ENCODE measurements at regions not wholly inside any gene's neighbourhood (a gene's known extent, or its start where the extent isn't known, plus 50 kb on each side); places are given as distances from the start of the nearest gene placed in this dataset.
"Not testable (repeated sequence)": the region's sequence is repeated elsewhere in the genome, so short reads cannot be mapped to it uniquely, and the experiment has no call there.

GRCh38 chr6:167546611-167547327 lies 221.9 kb downstream of the TTLL2 start:
- no peak for DNase-seq (ENCODE audit: low read depth in 2 of 2)

GRCh38 chr6:167547328-167547692 lies 222.4 kb downstream of the TTLL2 start:
- DNase-seq (ENCODE audit: low read depth in 2 of 2): no peak

- DNase-seq (ENCODE audit: low read depth in 2 of 2): no peak
These were observed 222.9 kb downstream of the TTLL2 start for GRCh38 chr6:167547751-167548150.

- no peak for DNase-seq (ENCODE audit: low read depth in 2 of 2)
These were observed 223.6 kb downstream of the TTLL2 start for GRCh38 chr6:167548451-167548850.

GRCh38 chr6:167549213-167549612 lies 224.3 kb downstream of the TTLL2 start:
- DNase-seq (ENCODE audit: low read depth in 2 of 2): no peak

GRCh38 chr6:167550941-167551627 lies 226.2 kb downstream of the TTLL2 start:
- DNase-seq (ENCODE audit: low read depth in 2 of 2): no peak

- no peak for DNase-seq (ENCODE audit: low read depth in 2 of 2)
These were observed 226.9 kb downstream of the TTLL2 start for GRCh38 chr6:167551628-167552257.

GRCh38 chr6:167552258-167552630 lies 227.4 kb downstream of the TTLL2 start:
- DNase-seq (ENCODE audit: low read depth in 2 of 2): no peak

- DNase-seq (ENCODE audit: low read depth in 2 of 2): no peak
These were observed 228.3 kb downstream of the TTLL2 start for GRCh38 chr6:167552961-167553735.

- no peak for DNase-seq (ENCODE audit: low read depth in 2 of 2)
These were observed 228.8 kb downstream of the TTLL2 start for GRCh38 chr6:167553736-167554119.

GRCh38 chr6:167554854-167555253 lies 230.0 kb downstream of the TTLL2 start:
- no peak for DNase-seq (ENCODE audit: low read depth in 2 of 2)

GRCh38 chr6:167555836-167556235 lies 230.9 kb downstream of the TTLL2 start:
- DNase-seq (ENCODE audit: low read depth in 2 of 2): no peak

GRCh38 chr6:167557675-167558074 lies 232.8 kb downstream of the TTLL2 start:
- no peak for DNase-seq (ENCODE audit: low read depth in 2 of 2)

GRCh38 chr6:167558246-167559177 lies 233.6 kb downstream of the TTLL2 start:
- no peak for DNase-seq (ENCODE audit: low read depth in 2 of 2)

GRCh38 chr6:167559675-167560479 lies 235.0 kb downstream of the TTLL2 start:
- DNase-seq (ENCODE audit: low read depth in 2 of 2): no peak

- DNase-seq (ENCODE audit: low read depth in 2 of 2): no peak
These were observed 236.0 kb downstream of the TTLL2 start for GRCh38 chr6:167560673-167561569.

GRCh38 chr6:167562862-167563261 lies 238.0 kb downstream of the TTLL2 start:
- not testable (repeated sequence) for DNase-seq (ENCODE audit: low read depth in 2 of 2)

GRCh38 chr6:167564416-167565250 lies 239.7 kb downstream of the TTLL2 start:
- no peak for DNase-seq (ENCODE audit: low read depth in 2 of 2)

Data from fibroblast of skin of left biceps (primary cell).